ENCODE measurements at regions not wholly inside any gene's neighbourhood (a gene's known extent, or its start where the extent isn't known, plus 50 kb on each side); places are given as distances from the start of the nearest gene placed in this dataset.

DNA sequence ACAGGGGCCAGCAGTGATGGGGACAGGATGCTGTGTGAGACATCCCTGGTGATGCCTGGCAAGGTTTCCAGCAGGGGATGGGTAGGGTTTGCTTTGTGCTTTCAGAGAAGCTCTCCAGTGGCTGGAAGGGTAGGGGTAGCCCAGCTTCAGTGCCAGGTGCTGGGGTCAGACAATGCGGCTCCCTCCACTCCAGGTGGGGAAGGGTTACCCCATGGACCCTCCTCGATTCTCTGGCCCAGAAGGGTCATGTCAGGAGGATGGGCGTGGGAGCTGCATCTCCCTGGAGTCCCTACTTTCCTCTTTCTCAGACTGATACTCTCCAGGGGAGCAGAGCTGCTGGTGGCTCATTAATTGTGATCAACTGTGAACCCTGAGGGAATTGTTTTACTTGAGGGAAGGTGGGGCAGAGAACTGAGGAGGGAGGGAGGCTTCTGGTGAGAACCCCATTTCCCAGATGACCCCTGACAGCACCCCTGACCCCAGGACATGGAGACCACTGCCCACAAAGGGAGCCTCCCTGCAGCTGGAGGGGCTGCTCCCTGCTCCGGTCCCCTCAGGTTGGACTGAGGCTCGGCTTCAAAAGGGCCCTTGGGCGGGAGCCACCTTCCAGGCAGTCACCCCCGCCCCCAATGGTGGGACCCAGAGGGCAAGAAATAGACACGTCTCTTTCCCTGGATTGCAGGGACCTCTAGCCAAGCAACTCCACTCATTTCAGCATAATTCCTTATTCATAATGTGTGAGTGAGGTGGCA lies 100.9 kb upstream of the BHLHE23 start:
- TF ChIP-seq, protein P1, sequence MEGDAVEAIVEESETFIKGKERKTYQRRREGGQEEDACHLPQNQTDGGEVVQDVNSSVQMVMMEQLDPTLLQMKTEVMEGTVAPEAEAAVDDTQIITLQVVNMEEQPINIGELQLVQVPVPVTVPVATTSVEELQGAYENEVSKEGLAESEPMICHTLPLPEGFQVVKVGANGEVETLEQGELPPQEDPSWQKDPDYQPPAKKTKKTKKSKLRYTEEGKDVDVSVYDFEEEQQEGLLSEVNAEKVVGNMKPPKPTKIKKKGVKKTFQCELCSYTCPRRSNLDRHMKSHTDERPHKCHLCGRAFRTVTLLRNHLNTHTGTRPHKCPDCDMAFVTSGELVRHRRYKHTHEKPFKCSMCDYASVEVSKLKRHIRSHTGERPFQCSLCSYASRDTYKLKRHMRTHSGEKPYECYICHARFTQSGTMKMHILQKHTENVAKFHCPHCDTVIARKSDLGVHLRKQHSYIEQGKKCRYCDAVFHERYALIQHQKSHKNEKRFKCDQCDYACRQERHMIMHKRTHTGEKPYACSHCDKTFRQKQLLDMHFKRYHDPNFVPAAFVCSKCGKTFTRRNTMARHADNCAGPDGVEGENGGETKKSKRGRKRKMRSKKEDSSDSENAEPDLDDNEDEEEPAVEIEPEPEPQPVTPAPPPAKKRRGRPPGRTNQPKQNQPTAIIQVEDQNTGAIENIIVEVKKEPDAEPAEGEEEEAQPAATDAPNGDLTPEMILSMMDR (conservative IDR thresholded peaks at IDR 0.05; ENCODE audit: low read depth, low read length), result no peak
- TF ChIP-seq EZH2 (IDR thresholded peaks at IDR 0.05; ENCODE audit: borderline replicate concordance, low read depth, low read length, poor library complexity, severe bottlenecking), result no peak

Data from A673 (cell line).